ENCODE measurements at regions not wholly inside any gene's neighbourhood (a gene's known extent, or its start where the extent isn't known, plus 50 kb on each side); places are given as distances from the start of the nearest gene placed in this dataset.

GRCh38 chr2:4831751-4832150 is 860.4 kb upstream of the SOX11 start:
- POLR2A ChIA-PET = no interaction called here
- CTCF ChIA-PET = no interaction called here

GRCh38 chr2:4832642-4833041 is 859.5 kb upstream of the SOX11 start:
- ChIA-PET POLR2A (no interaction called here), CTCF (no interaction called here)
- no peak overlapping the region for H3K4me3 ChIP-seq (ENCODE audit: low read depth, low read length)
- no peak for DNase-seq (ENCODE audit: low read depth, low spot score)
- TF ChIP-seq CTCF (IDR thresholded peaks at IDR 0.05; ENCODE audit: insufficient read depth, low read length, missing control alignments) = no peak

More at GRCh38 chr2:4831751-4832150, 860.4 kb upstream of the SOX11 start:
- no peak for TF ChIP-seq CTCF (IDR thresholded peaks at IDR 0.05; ENCODE audit: insufficient read depth, low read length, missing control alignments)
- H3K4me3 ChIP-seq (ENCODE audit: low read depth, low read length) = no peak overlapping the region
- no peak for DNase-seq (ENCODE audit: low read depth, low spot score)

- no peak for DNase-seq (ENCODE audit: low read depth, low spot score)
- H3K4me3 ChIP-seq (ENCODE audit: low read depth, low read length) = no peak overlapping the region
- ChIA-PET CTCF (no interaction called here), POLR2A (no interaction called here)
- TF ChIP-seq CTCF (IDR thresholded peaks at IDR 0.05; ENCODE audit: insufficient read depth, low read length, missing control alignments) = no peak
Measured at GRCh38 chr2:4838626-4839025, 853.6 kb upstream of the SOX11 start.

- DNase-seq (ENCODE audit: low read depth, low spot score) = no peak
- H3K4me3 ChIP-seq (ENCODE audit: low read depth, low read length) = no peak overlapping the region
- POLR2A ChIA-PET = no interaction called here
- CTCF ChIA-PET = no interaction called here
- no peak for TF ChIP-seq CTCF (IDR thresholded peaks at IDR 0.05; ENCODE audit: insufficient read depth, low read length, missing control alignments)
Measured at GRCh38 chr2:4840791-4841190, 851.4 kb upstream of the SOX11 start.

- TF ChIP-seq CTCF (IDR thresholded peaks at IDR 0.05; ENCODE audit: insufficient read depth, low read length, missing control alignments) = no peak
- no peak overlapping the region for H3K4me3 ChIP-seq (ENCODE audit: low read depth, low read length)
- ChIA-PET POLR2A (no interaction called here), CTCF (no interaction called here)
- no peak for DNase-seq (ENCODE audit: low read depth, low spot score)
Measured at GRCh38 chr2:4844881-4845280, 847.3 kb upstream of the SOX11 start.

GRCh38 chr2:4862031-4862430 is 830.2 kb upstream of the SOX11 start:
- no peak for TF ChIP-seq CTCF (IDR thresholded peaks at IDR 0.05; ENCODE audit: insufficient read depth, low read length, missing control alignments)
- no peak overlapping the region for H3K4me3 ChIP-seq (ENCODE audit: low read depth, low read length)
- ChIA-PET POLR2A (no interaction called here), CTCF (no interaction called here)
- DNase-seq (ENCODE audit: low read depth, low spot score) = no peak

All from AG04449 (cell line).